ENCODE measurements at regions not wholly inside any gene's neighbourhood (a gene's known extent, or its start where the extent isn't known, plus 50 kb on each side); places are given as distances from the start of the nearest gene placed in this dataset.

GRCh38 chr13:47680748-47681147, 320.3 kb downstream of the SUCLA2 start:
- TF ChIP-seq CTCF (IDR thresholded peaks at IDR 0.05), result no peak
- TF ChIP-seq POLR2A (IDR thresholded peaks at IDR 0.05), result no peak
